ENCODE measurements at regions not wholly inside any gene's neighbourhood (a gene's known extent, or its start where the extent isn't known, plus 50 kb on each side); places are given as distances from the start of the nearest gene placed in this dataset.

DNA sequence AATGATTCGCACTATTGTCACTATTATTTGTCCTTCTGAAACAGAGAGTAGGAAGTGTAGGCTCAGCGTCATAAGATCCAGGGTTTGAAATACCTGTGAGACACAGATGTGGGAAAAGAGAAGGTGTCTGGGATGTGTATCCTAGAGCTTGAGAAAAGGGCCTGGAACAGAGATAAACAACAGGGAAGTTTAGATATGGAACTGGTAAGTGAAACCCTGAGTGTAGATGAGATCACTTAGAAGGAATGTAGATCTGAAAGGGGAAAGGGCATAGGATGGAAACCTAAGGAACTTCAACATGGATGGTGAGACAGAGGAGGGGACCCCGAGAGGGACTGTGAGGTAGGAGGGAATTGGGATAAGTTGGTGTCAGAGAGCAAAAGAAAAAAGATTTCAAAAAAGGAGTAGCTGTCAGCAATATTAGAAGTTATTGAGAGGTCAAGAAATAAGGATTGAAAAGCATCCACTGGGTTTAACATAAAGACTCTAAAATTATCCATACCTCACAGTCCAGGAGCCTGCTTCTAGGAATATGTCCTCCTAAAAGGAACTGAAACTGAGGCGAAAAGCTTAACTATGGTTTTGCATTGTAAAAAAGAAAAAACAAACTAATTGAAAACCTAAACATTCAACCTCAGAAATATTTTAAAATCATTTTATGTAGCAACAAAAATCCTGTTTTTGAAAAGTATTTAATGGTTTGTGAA is 119.2 kb upstream of the NPVF start:
- H3K4me3 ChIP-seq (ENCODE audit: low read depth, low read length): no peak overlapping the region
- TF ChIP-seq, protein P1, sequence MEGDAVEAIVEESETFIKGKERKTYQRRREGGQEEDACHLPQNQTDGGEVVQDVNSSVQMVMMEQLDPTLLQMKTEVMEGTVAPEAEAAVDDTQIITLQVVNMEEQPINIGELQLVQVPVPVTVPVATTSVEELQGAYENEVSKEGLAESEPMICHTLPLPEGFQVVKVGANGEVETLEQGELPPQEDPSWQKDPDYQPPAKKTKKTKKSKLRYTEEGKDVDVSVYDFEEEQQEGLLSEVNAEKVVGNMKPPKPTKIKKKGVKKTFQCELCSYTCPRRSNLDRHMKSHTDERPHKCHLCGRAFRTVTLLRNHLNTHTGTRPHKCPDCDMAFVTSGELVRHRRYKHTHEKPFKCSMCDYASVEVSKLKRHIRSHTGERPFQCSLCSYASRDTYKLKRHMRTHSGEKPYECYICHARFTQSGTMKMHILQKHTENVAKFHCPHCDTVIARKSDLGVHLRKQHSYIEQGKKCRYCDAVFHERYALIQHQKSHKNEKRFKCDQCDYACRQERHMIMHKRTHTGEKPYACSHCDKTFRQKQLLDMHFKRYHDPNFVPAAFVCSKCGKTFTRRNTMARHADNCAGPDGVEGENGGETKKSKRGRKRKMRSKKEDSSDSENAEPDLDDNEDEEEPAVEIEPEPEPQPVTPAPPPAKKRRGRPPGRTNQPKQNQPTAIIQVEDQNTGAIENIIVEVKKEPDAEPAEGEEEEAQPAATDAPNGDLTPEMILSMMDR (IDR thresholded peaks at IDR 0.05; ENCODE audit: control insufficient read depth, extremely low read depth, insufficient read depth): no peak
- DNase-seq (ENCODE audit: low read depth): no peak

DNA sequence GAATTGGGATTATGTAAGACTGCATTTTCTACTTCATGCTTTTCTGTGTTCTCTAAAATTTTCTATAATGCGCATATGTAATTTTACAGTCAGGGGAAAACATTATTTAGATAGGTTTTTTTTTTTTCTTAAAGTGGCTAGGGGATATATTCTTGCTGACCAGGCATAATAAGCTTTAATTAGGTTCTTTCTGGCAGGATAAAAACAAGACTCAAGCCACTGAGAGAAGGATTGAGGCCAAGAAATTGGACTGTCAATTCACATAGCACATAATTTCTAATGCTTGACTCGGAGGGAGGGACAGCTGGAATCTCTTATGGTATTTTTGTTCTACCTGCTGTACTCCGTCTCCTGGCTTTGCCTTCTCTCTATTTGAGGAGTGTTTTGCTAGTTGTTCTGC is 119.8 kb upstream of the NPVF start:
- no peak for DNase-seq (ENCODE audit: low read depth)
- no peak overlapping the region for H3K4me3 ChIP-seq (ENCODE audit: low read depth, low read length)
- TF ChIP-seq, protein P1 (IDR thresholded peaks at IDR 0.05; ENCODE audit: control insufficient read depth, extremely low read depth, insufficient read depth): no peak

DNA sequence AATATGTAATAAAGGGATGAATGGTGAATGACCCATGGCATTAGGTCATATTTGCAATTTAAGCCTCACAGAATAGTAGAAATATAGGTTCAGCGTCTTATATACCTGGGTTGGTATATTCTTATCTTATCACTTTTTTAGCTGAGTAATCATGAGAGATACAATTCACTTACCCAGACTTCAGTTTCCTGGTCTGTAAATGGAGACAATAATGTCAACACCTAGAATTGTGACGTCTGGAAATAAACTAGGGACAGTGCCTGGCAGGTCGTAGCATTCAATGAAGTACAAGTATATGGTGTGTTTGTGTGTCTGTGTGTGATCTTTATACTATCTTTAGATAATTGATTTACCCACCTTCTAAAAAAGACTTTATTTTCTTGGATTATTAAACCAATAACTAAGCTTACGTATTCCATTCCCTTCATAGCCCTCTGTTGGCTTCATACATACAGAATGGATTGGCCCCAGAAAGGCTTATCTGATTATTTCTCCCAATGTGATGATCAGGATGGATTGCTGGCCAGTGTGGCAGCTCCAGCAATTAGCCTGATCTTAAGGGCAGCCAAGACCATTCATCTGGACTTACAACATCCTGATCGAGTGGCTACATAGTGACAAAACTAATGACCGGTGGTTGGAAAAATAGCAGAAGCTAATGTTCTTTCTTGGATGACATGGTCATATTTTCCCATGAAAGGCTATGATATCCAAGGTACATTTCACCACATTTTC is 121.2 kb upstream of the NPVF start:
- DNase-seq (ENCODE audit: low read depth): no peak
- no peak overlapping the region for H3K4me3 ChIP-seq (ENCODE audit: low read depth, low read length)
- TF ChIP-seq, protein P1 (IDR thresholded peaks at IDR 0.05; ENCODE audit: control insufficient read depth, extremely low read depth, insufficient read depth): no peak

DNA sequence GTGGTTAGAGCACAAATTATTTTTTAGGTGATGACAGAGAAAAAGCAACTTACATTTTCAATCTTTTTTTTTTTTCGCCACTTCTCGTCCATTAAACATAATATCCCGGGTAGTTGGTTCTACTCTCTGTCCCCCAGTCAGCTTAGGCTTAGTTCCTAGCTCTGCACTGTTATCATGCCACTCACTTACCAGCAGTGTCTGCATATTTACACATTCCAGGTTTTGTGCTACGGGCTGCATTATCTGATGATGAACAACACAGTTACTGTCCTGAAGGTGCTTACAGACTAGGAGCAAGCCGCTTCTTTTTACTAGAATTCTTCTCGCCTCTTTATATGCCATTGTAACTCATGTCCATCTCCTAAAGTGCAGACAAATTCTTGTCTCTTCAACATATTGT is 121.8 kb upstream of the NPVF start:
- H3K4me3 ChIP-seq (ENCODE audit: low read depth, low read length): no peak overlapping the region
- TF ChIP-seq, protein P1 (IDR thresholded peaks at IDR 0.05; ENCODE audit: control insufficient read depth, extremely low read depth, insufficient read depth): no peak
- DNase-seq (ENCODE audit: low read depth): no peak

- DNase-seq (ENCODE audit: low read depth): no peak
- no peak overlapping the region for H3K4me3 ChIP-seq (ENCODE audit: low read depth, low read length)
- TF ChIP-seq, protein P1 (IDR thresholded peaks at IDR 0.05; ENCODE audit: control insufficient read depth, extremely low read depth, insufficient read depth): no peak
Observed at GRCh38 chr7:25351761-25352160, 123.5 kb upstream of the NPVF start.

- H3K4me3 ChIP-seq (ENCODE audit: low read depth, low read length): no peak overlapping the region
- DNase-seq (ENCODE audit: low read depth): no peak
- TF ChIP-seq, protein P1 (IDR thresholded peaks at IDR 0.05; ENCODE audit: control insufficient read depth, extremely low read depth, insufficient read depth): no peak
Observed at GRCh38 chr7:25353196-25353595, 124.9 kb upstream of the NPVF start.

All from LNCaP clone FGC (cell line).